Natural killer cell (primary cell): ENCODE measurements at regions not wholly inside any gene's neighbourhood (a gene's known extent, or its start where the extent isn't known, plus 50 kb on each side); places are given as distances from the start of the nearest gene placed in this dataset.
A peak's percentile ranks its signal among the peaks of the same experiment; 100 is the strongest.

Source experiments
- ATAC-seq, 3 donors: fragments of 150-1000 bp in 2 of 3; fragments of 200-7000 bp in 1 of 3; cut with Tn5 transposase; 1 replicate in 1 of 3; 2 replicates in 2 of 3; pipeline ENCODE4 v1.10.0; 2021; ENCODE audit warnings: mild to moderate bottlenecking in 2 of 3, moderate library complexity in 2 of 3
- DNase-seq, 2 donors: peaks; one replicate each; pipeline versions ENCODE4 v3.0.0 to v3.0.0-alpha.2; 2013 to 2021; ENCODE audit warnings: mixed read lengths in 1 of 2
- H3K27ac ChIP-seq: one replicate; pipeline ENCODE4 v1.5.1; 2013; ENCODE audit warnings: mild to moderate bottlenecking, low read length
- H3K27me3 ChIP-seq: one replicate; pipeline ENCODE4 v1.6.1; 2013; ENCODE audit warnings: low read length; ENCODE audit not compliant: control insufficient read depth, insufficient read depth
- H3K36me3 ChIP-seq: one replicate; pipeline ENCODE4 v1.6.1; 2013; ENCODE audit warnings: low read length; ENCODE audit not compliant: control insufficient read depth, insufficient read depth
- H3K4me1 ChIP-seq: one replicate; pipeline ENCODE4 v1.6.1; 2013; ENCODE audit warnings: low read length; ENCODE audit not compliant: control insufficient read depth, insufficient read depth
- H3K4me3 ChIP-seq: one replicate; pipeline ENCODE4 v1.5.1; 2013; ENCODE audit warnings: low read length
- H3K9me3 ChIP-seq: one replicate; pipeline ENCODE4 v1.6.1; 2013; ENCODE audit warnings: low read length; ENCODE audit not compliant: control insufficient read depth, insufficient read depth
- H3K27ac Mint-ChIP-seq, 2 donors: one replicate each; pipeline ENCODE4 v1.8.0; 2022; ENCODE audit warnings: mild to moderate bottlenecking in 2 of 2, mixed read lengths in 2 of 2, moderate library complexity in 1 of 2
- H3K27me3 Mint-ChIP-seq, 2 donors: one replicate each; pipeline ENCODE4 v1.8.0; 2022; ENCODE audit warnings: low read depth in 2 of 2, mixed read lengths in 2 of 2
- H3K36me3 Mint-ChIP-seq: one replicate; pipeline ENCODE4 v1.8.0; 2022; ENCODE audit warnings: mixed read lengths
- H3K4me1 Mint-ChIP-seq, 2 donors: one replicate each; pipeline ENCODE4 v1.8.0; 2022; ENCODE audit warnings: mixed read lengths in 2 of 2
- H3K4me3 Mint-ChIP-seq: one replicate; pipeline ENCODE4 v1.8.0; 2022; ENCODE audit warnings: mild to moderate bottlenecking, moderate library complexity, mixed read lengths
- H3K9me3 Mint-ChIP-seq, 2 donors: one replicate each; pipeline ENCODE4 v1.8.0; 2022; ENCODE audit warnings: mixed read lengths in 2 of 2
- CTCF ChIP-seq: fragments of 200-600 bp; IDR thresholded peaks from one replicate; pipeline ENCODE4 v1.8.0; 2022; ENCODE audit warnings: antibody characterized with exemption
- WGBS: methylation state at CpG from one replicate; pipeline ENCODE4 v1.1.7; 2013; ENCODE audit warnings: missing lambda C conversion rate; ENCODE audit not compliant: insufficient coverage; 5-methylcytosine and 5-hydroxymethylcytosine counted together
- intact Hi-C: fragments of 100-400 bp; cut with micrococcal nuclease; formaldehyde crosslinking; loops from one replicate; pipeline ENCODE4 v1.14.2; 2022

- Mint-ChIP-seq H3K4me1 (peaks cover 0 to 12% of the 10 kb centered on the region in 2 donors), H3K27ac (no peak overlapping the region), H3K9me3 (no peaks in the 10 kb centered on the region), H3K4me3 (no peak overlapping the region), H3K27me3 (no peaks in the 10 kb centered on the region), H3K36me3 (no peaks in the 10 kb centered on the region)
- Histone ChIP-seq H3K9me3 (no peaks in the 10 kb centered on the region), H3K36me3 (no peaks in the 10 kb centered on the region), H3K4me1 (no peaks in the 10 kb centered on the region), H3K27ac (no peak overlapping the region), H3K4me3 (no peak overlapping the region), H3K27me3 (no peaks in the 10 kb centered on the region)
- no peak for TF ChIP-seq CTCF
- 89% methylated on average over 4 of the region's 5 CpGs for WGBS
- ATAC-seq (no peak), DNase-seq (no peak)
- intact Hi-C loops: no loop called here
These were observed 63.9 kb downstream of the CRPPA start for GRCh38 chr7:16357474-16357873.

- Mint-ChIP-seq H3K27ac (peak overlapping the region in 1 of 2 donors; percentile 15), H3K4me3 (no peak overlapping the region), H3K36me3 (no peaks in the 10 kb centered on the region), H3K9me3 (no peaks in the 10 kb centered on the region), H3K4me1 (peaks cover 0 to 12% of the 10 kb centered on the region in 2 donors), H3K27me3 (no peaks in the 10 kb centered on the region)
- intact Hi-C loops: no loop called here
- no peak overlapping the region for H3K27ac ChIP-seq
- H3K36me3 ChIP-seq: no peaks in the 10 kb centered on the region
- H3K27me3 ChIP-seq: no peaks in the 10 kb centered on the region
- WGBS: 23% methylated on average over 2 of the region's 2 CpGs
- H3K9me3 ChIP-seq: no peaks in the 10 kb centered on the region
- ATAC-seq: no peak
- no peak for TF ChIP-seq CTCF
- no peak for DNase-seq
- no peaks in the 10 kb centered on the region for H3K4me1 ChIP-seq
- no peak overlapping the region for H3K4me3 ChIP-seq
These were observed 64.9 kb downstream of the CRPPA start for GRCh38 chr7:16356301-16356958.

- H3K4me1 Mint-ChIP-seq: peaks cover 0 to 8% of the 10 kb centered on the region in 2 donors
- no peak overlapping the region for H3K27ac ChIP-seq
- H3K27ac Mint-ChIP-seq: no peak overlapping the region
- no peaks in the 10 kb centered on the region for H3K9me3 ChIP-seq
- H3K4me3 Mint-ChIP-seq: no peak overlapping the region
- H3K27me3 ChIP-seq: no peaks in the 10 kb centered on the region
- ATAC-seq (no peak), DNase-seq (no peak)
- TF ChIP-seq CTCF: no peak
- H3K9me3 Mint-ChIP-seq: peaks cover under 1 to 5% of the 10 kb centered on the region in 2 donors
- peaks cover 7% of the 10 kb centered on the region for H3K36me3 Mint-ChIP-seq
- H3K4me3 ChIP-seq: no peak overlapping the region
- intact Hi-C loops: no loop called here
- no peaks in the 10 kb centered on the region for H3K4me1 ChIP-seq
- H3K27me3 Mint-ChIP-seq: peaks cover 0 to 3% of the 10 kb centered on the region in 2 donors
- H3K36me3 ChIP-seq: no peaks in the 10 kb centered on the region
- no CpG with 5 or more reads among the region's 1 CpG for WGBS
These were observed 66.8 kb downstream of the CRPPA start for GRCh38 chr7:16354573-16354972.

- Mint-ChIP-seq H3K9me3 (peaks cover 4 to 5% of the 10 kb centered on the region in 2 donors), H3K27me3 (peaks cover 0 to 7% of the 10 kb centered on the region in 2 donors), H3K36me3 (peaks cover 15% of the 10 kb centered on the region), H3K4me1 (peaks cover 1 to 9% of the 10 kb centered on the region in 2 donors), H3K4me3 (no peak overlapping the region), H3K27ac (no peak overlapping the region)
- Histone ChIP-seq H3K9me3 (no peaks in the 10 kb centered on the region), H3K27me3 (no peaks in the 10 kb centered on the region), H3K27ac (no peak overlapping the region), H3K4me3 (no peak overlapping the region), H3K36me3 (no peaks in the 10 kb centered on the region), H3K4me1 (no peaks in the 10 kb centered on the region)
- DNase-seq (no peak), ATAC-seq (no peak)
- TF ChIP-seq CTCF: no peak
- 0% methylated on average over 1 of the region's 4 CpGs for WGBS
- intact Hi-C loops: no loop called here
These were observed 68.1 kb downstream of the CRPPA start for GRCh38 chr7:16353226-16353625.
